GM21737 (cell line): ENCODE measurements at regions not wholly inside any gene's neighbourhood (a gene's known extent, or its start where the extent isn't known, plus 50 kb on each side); places are given as distances from the start of the nearest gene placed in this dataset.

Experiments used
- ATAC-seq: cut with Tn5 transposase; IDR thresholded peaks from one replicate; pipeline ENCODE4 v1.9.1; 2021; ENCODE audit warnings: mild to moderate bottlenecking, moderate library complexity; ENCODE audit not compliant: unreplicated experiment

GRCh38 chr13:87058786-87059329, 612.3 kb upstream of the SLITRK5 start:
- ATAC-seq, result no peak

GRCh38 chr13:87078947-87079795, 592.0 kb upstream of the SLITRK5 start:
- ATAC-seq, result no peak

- no peak for ATAC-seq
Observed at GRCh38 chr13:87080100-87080779, 590.9 kb upstream of the SLITRK5 start.

- ATAC-seq, result no peak
Observed at GRCh38 chr13:87084192-87084591, 587.0 kb upstream of the SLITRK5 start.

- no peak for ATAC-seq
Observed at GRCh38 chr13:87087741-87088140, 583.4 kb upstream of the SLITRK5 start.

GRCh38 chr13:87089391-87089790, 581.8 kb upstream of the SLITRK5 start:
- ATAC-seq, result no peak

- ATAC-seq, result no peak
Observed at GRCh38 chr13:87093399-87093798, 577.8 kb upstream of the SLITRK5 start.

GRCh38 chr13:87094646-87095045, 576.5 kb upstream of the SLITRK5 start:
- ATAC-seq, result no peak

GRCh38 chr13:87100431-87100830, 570.7 kb upstream of the SLITRK5 start:
- no peak for ATAC-seq

GRCh38 chr13:87107651-87108050, 563.5 kb upstream of the SLITRK5 start:
- ATAC-seq, result no peak

- ATAC-seq, result no peak
Observed at GRCh38 chr13:87120476-87120875, 550.7 kb upstream of the SLITRK5 start.

GRCh38 chr13:87122551-87122950, 548.6 kb upstream of the SLITRK5 start:
- ATAC-seq, result no peak

- no peak for ATAC-seq
Observed at GRCh38 chr13:87123987-87124784, 547.0 kb upstream of the SLITRK5 start.

- no peak for ATAC-seq
Observed at GRCh38 chr13:87124785-87125074, 546.4 kb upstream of the SLITRK5 start.

- ATAC-seq, result no peak
Observed at GRCh38 chr13:87128036-87128435, 543.1 kb upstream of the SLITRK5 start.

GRCh38 chr13:87128491-87128890, 542.7 kb upstream of the SLITRK5 start:
- no peak for ATAC-seq

- no peak for ATAC-seq
Observed at GRCh38 chr13:87129602-87130300, 541.4 kb upstream of the SLITRK5 start.

GRCh38 chr13:87130423-87130822, 540.7 kb upstream of the SLITRK5 start:
- ATAC-seq, result no peak

- no peak for ATAC-seq
Observed at GRCh38 chr13:87131611-87132010, 539.6 kb upstream of the SLITRK5 start.

- ATAC-seq, result no peak
Observed at GRCh38 chr13:87138866-87139265, 532.3 kb upstream of the SLITRK5 start.

GRCh38 chr13:87147076-87147475, 524.1 kb upstream of the SLITRK5 start:
- no peak for ATAC-seq
